Osteocyte (in vitro differentiated cells): ENCODE measurements at regions not wholly inside any gene's neighbourhood (a gene's known extent, or its start where the extent isn't known, plus 50 kb on each side); places are given as distances from the start of the nearest gene placed in this dataset.

Experiments used
- DNase-seq: peaks from one replicate; pipeline ENCODE4 v3.0.0; 2021; ENCODE audit warnings: mixed read lengths; ENCODE audit not compliant: unreplicated experiment; ENCODE audit errors: extremely low spot score
- H3K27ac Mint-ChIP-seq: one replicate; pipeline ENCODE4 v1.8.0; 2021; ENCODE audit warnings: mild to moderate bottlenecking, mixed read lengths; ENCODE audit not compliant: unreplicated experiment
- H3K27me3 Mint-ChIP-seq: one replicate; pipeline ENCODE4 v1.8.0; 2021; ENCODE audit warnings: mixed read lengths; ENCODE audit not compliant: unreplicated experiment
- H3K36me3 Mint-ChIP-seq: one replicate; pipeline ENCODE4 v1.8.0; 2021; ENCODE audit warnings: mixed read lengths; ENCODE audit not compliant: unreplicated experiment
- H3K4me1 Mint-ChIP-seq: one replicate; pipeline ENCODE4 v1.8.0; 2021; ENCODE audit warnings: mixed read lengths; ENCODE audit not compliant: unreplicated experiment
- H3K4me3 Mint-ChIP-seq: one replicate; pipeline ENCODE4 v1.8.0; 2021; ENCODE audit warnings: mild to moderate bottlenecking, moderate library complexity, mixed read lengths; ENCODE audit not compliant: unreplicated experiment
- H3K9me3 Mint-ChIP-seq: one replicate; pipeline ENCODE4 v1.8.0; 2021; ENCODE audit warnings: mixed read lengths; ENCODE audit not compliant: unreplicated experiment
- TF ChIP-seq, protein P1 (sequence below): fragments of 200-600 bp; sonication (generic); IDR thresholded peaks from 2 replicates; pipeline ENCODE4 v1.5.0; 2021; ENCODE audit warnings: antibody characterized with exemption, mild to moderate bottlenecking, moderate library complexity

DNA sequence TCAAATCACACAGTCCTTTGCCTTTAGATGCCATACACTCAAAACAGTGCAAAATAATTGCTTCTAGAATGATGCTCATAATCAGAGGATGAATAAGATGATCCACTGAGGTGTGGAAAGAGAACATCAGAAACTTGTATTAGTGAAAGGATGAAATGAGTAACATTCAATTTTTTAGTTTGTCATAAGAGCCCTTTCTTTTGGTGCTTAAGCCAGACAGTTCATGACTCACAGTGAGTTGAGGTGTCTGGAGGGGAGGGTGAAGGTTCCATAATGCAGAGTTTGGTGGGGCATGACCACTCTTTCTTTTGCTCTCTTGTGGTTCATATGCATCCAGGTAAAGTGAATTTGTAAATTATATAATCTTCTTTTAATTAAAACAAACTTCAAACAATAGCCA, 415.0 kb upstream of the CELF4 start:
- Mint-ChIP-seq H3K4me3 (no peak overlapping the region), H3K27me3 (no peaks in the 10 kb centered on the region), H3K36me3 (no peaks in the 10 kb centered on the region), H3K27ac (no peak overlapping the region), H3K4me1 (no peaks in the 10 kb centered on the region), H3K9me3 (no peaks in the 10 kb centered on the region)
- no peak for DNase-seq
- TF ChIP-seq, protein P1, sequence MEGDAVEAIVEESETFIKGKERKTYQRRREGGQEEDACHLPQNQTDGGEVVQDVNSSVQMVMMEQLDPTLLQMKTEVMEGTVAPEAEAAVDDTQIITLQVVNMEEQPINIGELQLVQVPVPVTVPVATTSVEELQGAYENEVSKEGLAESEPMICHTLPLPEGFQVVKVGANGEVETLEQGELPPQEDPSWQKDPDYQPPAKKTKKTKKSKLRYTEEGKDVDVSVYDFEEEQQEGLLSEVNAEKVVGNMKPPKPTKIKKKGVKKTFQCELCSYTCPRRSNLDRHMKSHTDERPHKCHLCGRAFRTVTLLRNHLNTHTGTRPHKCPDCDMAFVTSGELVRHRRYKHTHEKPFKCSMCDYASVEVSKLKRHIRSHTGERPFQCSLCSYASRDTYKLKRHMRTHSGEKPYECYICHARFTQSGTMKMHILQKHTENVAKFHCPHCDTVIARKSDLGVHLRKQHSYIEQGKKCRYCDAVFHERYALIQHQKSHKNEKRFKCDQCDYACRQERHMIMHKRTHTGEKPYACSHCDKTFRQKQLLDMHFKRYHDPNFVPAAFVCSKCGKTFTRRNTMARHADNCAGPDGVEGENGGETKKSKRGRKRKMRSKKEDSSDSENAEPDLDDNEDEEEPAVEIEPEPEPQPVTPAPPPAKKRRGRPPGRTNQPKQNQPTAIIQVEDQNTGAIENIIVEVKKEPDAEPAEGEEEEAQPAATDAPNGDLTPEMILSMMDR: no peak

DNA sequence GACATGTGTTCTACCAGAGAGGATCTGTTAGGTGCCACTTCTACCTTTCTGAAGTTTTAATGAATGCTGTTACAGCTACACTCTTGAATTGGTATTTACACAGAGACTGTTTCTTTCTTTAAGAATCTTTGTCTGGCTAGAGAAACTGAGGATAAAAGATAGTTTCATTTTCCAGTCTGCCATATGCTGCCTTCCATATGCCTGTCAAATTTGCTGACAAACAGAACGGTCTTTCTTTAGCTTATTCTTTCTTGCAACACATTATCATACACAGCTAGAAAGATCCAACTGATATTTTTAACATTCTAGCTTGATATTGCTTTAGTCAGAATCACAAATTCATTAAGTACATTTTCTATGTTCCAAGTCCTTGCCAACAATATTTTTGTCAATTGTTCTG, 409.8 kb upstream of the CELF4 start:
- Mint-ChIP-seq H3K27me3 (no peaks in the 10 kb centered on the region), H3K27ac (no peak overlapping the region), H3K9me3 (peaks cover 27% of the 10 kb centered on the region), H3K36me3 (no peaks in the 10 kb centered on the region), H3K4me1 (no peaks in the 10 kb centered on the region), H3K4me3 (no peak overlapping the region)
- TF ChIP-seq, protein P1: no peak
- no peak for DNase-seq

DNA sequence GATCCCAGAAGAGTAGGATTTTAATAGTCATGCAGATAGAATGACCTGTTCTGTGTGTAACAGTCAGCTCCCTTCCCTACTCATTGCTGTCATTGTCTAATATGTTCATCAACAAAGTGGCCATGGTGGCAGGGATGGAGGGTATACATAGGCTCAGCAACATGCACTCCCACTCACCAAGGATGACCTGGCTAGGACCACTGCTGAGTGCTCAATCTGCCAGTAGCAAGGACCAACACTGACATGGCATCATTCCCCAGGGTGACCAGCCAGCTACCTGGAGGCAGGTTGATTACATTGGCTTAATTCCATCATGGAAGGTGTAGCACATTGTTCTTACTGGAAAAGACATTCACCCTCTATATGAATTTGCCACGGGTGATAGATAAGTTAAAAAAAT, 401.7 kb upstream of the CELF4 start:
- Mint-ChIP-seq H3K9me3 (peaks cover 50% of the 10 kb centered on the region), H3K36me3 (no peaks in the 10 kb centered on the region), H3K27ac (no peak overlapping the region)

DNA sequence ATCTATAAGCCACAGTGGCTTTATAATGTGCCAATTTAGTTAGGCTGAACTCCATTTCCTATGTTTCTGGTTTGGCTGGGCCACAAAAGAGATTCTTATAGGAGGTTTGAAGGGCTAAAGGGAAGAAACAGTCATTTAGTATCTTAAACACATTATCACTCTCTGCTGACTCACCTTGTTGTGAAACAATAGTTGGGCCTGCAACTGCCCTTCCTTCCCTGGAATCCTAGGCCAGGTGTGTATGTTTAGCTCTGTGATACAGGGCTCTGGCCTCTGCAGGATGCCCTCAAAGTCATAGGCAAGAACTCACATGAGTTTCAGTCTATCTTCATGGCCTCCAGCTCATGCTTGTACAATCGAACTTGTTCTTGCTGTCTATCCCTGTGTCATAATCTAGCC, 400.0 kb upstream of the CELF4 start:
- no peaks in the 10 kb centered on the region for H3K4me1 Mint-ChIP-seq
- H3K27me3 Mint-ChIP-seq: no peaks in the 10 kb centered on the region
- TF ChIP-seq, protein P1: no peak
- H3K4me3 Mint-ChIP-seq: no peak overlapping the region
- H3K9me3 Mint-ChIP-seq: peaks cover 53% of the 10 kb centered on the region
- H3K36me3 Mint-ChIP-seq: no peaks in the 10 kb centered on the region
- no peak for DNase-seq
- no peak overlapping the region for H3K27ac Mint-ChIP-seq

More for the DNA sequence above, 401.7 kb upstream of the CELF4 start:
- no peak for DNase-seq
- no peaks in the 10 kb centered on the region for H3K4me1 Mint-ChIP-seq
- H3K4me3 Mint-ChIP-seq: no peak overlapping the region
- H3K27me3 Mint-ChIP-seq: no peaks in the 10 kb centered on the region
- TF ChIP-seq, protein P1: no peak

DNA sequence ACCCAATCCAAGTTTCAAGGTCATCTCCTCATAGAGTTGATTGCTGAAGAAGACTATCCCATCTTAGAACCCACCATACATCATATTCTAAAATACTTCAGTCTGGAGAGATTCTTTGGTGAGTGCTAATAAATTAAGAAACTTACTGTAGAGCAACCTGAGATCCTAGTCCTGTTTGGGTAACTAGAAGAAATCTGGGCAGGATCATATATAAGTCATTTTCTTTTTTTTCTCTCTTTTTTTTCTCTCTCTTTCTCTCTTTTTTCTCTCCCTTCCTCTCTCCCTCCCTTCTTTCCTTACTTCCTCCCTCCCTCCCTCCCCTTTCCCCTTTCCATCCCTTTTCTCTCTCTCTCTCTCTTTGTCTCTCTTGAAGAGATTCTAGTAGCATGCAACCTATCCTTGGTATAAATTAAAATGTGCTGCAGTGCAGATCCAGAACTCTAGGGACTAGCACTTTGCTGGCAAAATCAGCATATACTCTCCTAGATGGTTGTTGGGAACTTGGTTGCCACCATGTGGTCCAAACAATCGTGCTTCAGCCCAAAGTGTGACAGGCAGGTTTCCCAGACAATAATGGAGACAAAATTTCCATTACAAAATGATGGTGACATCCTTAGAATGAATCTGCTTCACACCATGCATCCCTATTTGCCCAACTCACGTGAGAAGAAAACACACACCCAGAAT, 399.4 kb upstream of the CELF4 start:
- Mint-ChIP-seq H3K9me3 (peaks cover 55% of the 10 kb centered on the region), H3K27ac (no peak overlapping the region), H3K36me3 (no peaks in the 10 kb centered on the region), H3K27me3 (no peaks in the 10 kb centered on the region), H3K4me3 (no peak overlapping the region), H3K4me1 (no peaks in the 10 kb centered on the region)
- DNase-seq: no peak
- TF ChIP-seq, protein P1: no peak
